ENCODE measurements at regions not wholly inside any gene's neighbourhood (a gene's known extent, or its start where the extent isn't known, plus 50 kb on each side); places are given as distances from the start of the nearest gene placed in this dataset.

GRCh38 chr22:48896766-48897644 is 930.7 kb downstream of the BRD1 start:
- Histone ChIP-seq H3K4me1 (ENCODE audit: control insufficient read depth in 1 of 2, insufficient read depth in 2 of 2, low read length in 2 of 2) (no peaks in the 10 kb centered on the region), H3K9me3 (ENCODE audit: control insufficient read depth in 1 of 2, low read length in 2 of 2) (no peaks in the 10 kb centered on the region), H3K36me3 (ENCODE audit: control insufficient read depth in 1 of 2, insufficient read depth in 2 of 2, low read length in 2 of 2) (no peaks in the 10 kb centered on the region), H3K27me3 (ENCODE audit: low read depth, low read length) (no peaks in the 10 kb centered on the region), H3K27ac (ENCODE audit: low read length) (no peak overlapping the region), H3K4me3 (ENCODE audit: low read depth in 1 of 2, low read length in 2 of 2) (no peak overlapping the region)

- no peaks in the 10 kb centered on the region for H3K4me1 ChIP-seq (ENCODE audit: control insufficient read depth in 1 of 2, insufficient read depth in 2 of 2, low read length in 2 of 2)
- H3K27ac ChIP-seq (ENCODE audit: low read length), result no peak overlapping the region
- H3K9me3 ChIP-seq (ENCODE audit: control insufficient read depth in 1 of 2, low read length in 2 of 2), result peaks cover 0 to 9% of the 10 kb centered on the region in 2 donors
- no peak overlapping the region for H3K4me3 ChIP-seq (ENCODE audit: low read depth in 1 of 2, low read length in 2 of 2)
- H3K27me3 ChIP-seq (ENCODE audit: low read depth, low read length), result no peaks in the 10 kb centered on the region
- H3K36me3 ChIP-seq (ENCODE audit: control insufficient read depth in 1 of 2, insufficient read depth in 2 of 2, low read length in 2 of 2), result no peaks in the 10 kb centered on the region
Observed at GRCh38 chr22:48895831-48896765, 931.6 kb downstream of the BRD1 start.

GRCh38 chr22:48895336-48895735 is 932.3 kb downstream of the BRD1 start:
- no peaks in the 10 kb centered on the region for H3K36me3 ChIP-seq (ENCODE audit: control insufficient read depth in 1 of 2, insufficient read depth in 2 of 2, low read length in 2 of 2)
- no peak overlapping the region for H3K4me3 ChIP-seq (ENCODE audit: low read depth in 1 of 2, low read length in 2 of 2)
- no peaks in the 10 kb centered on the region for H3K27me3 ChIP-seq (ENCODE audit: low read depth, low read length)
- H3K4me1 ChIP-seq (ENCODE audit: control insufficient read depth in 1 of 2, insufficient read depth in 2 of 2, low read length in 2 of 2), result no peaks in the 10 kb centered on the region
- peaks cover 0 to 9% of the 10 kb centered on the region in 2 donors for H3K9me3 ChIP-seq (ENCODE audit: control insufficient read depth in 1 of 2, low read length in 2 of 2)
- no peak overlapping the region for H3K27ac ChIP-seq (ENCODE audit: low read length)

- Histone ChIP-seq H3K36me3 (ENCODE audit: control insufficient read depth in 1 of 2, insufficient read depth in 2 of 2, low read length in 2 of 2) (no peaks in the 10 kb centered on the region), H3K27me3 (ENCODE audit: low read depth, low read length) (no peaks in the 10 kb centered on the region), H3K9me3 (ENCODE audit: control insufficient read depth in 1 of 2, low read length in 2 of 2) (peaks cover 0 to 9% of the 10 kb centered on the region in 2 donors), H3K4me1 (ENCODE audit: control insufficient read depth in 1 of 2, insufficient read depth in 2 of 2, low read length in 2 of 2) (no peaks in the 10 kb centered on the region), H3K4me3 (ENCODE audit: low read depth in 1 of 2, low read length in 2 of 2) (no peak overlapping the region), H3K27ac (ENCODE audit: low read length) (no peak overlapping the region)
Observed at GRCh38 chr22:48894804-48895250, 932.8 kb downstream of the BRD1 start.

GRCh38 chr22:48894064-48894671 is 933.5 kb downstream of the BRD1 start:
- H3K27me3 ChIP-seq (ENCODE audit: low read depth, low read length), result no peaks in the 10 kb centered on the region
- H3K4me1 ChIP-seq (ENCODE audit: control insufficient read depth in 1 of 2, insufficient read depth in 2 of 2, low read length in 2 of 2), result no peaks in the 10 kb centered on the region
- no peak overlapping the region for H3K27ac ChIP-seq (ENCODE audit: low read length)
- H3K36me3 ChIP-seq (ENCODE audit: control insufficient read depth in 1 of 2, insufficient read depth in 2 of 2, low read length in 2 of 2), result no peaks in the 10 kb centered on the region
- peaks cover 0 to 9% of the 10 kb centered on the region in 2 donors for H3K9me3 ChIP-seq (ENCODE audit: control insufficient read depth in 1 of 2, low read length in 2 of 2)
- no peak overlapping the region for H3K4me3 ChIP-seq (ENCODE audit: low read depth in 1 of 2, low read length in 2 of 2)

GRCh38 chr22:48893288-48894063 is 934.2 kb downstream of the BRD1 start:
- no peaks in the 10 kb centered on the region for H3K27me3 ChIP-seq (ENCODE audit: low read depth, low read length)
- H3K27ac ChIP-seq (ENCODE audit: low read length), result no peak overlapping the region
- H3K9me3 ChIP-seq (ENCODE audit: control insufficient read depth in 1 of 2, low read length in 2 of 2), result peaks cover 0 to 9% of the 10 kb centered on the region in 2 donors
- no peaks in the 10 kb centered on the region for H3K4me1 ChIP-seq (ENCODE audit: control insufficient read depth in 1 of 2, insufficient read depth in 2 of 2, low read length in 2 of 2)
- no peaks in the 10 kb centered on the region for H3K36me3 ChIP-seq (ENCODE audit: control insufficient read depth in 1 of 2, insufficient read depth in 2 of 2, low read length in 2 of 2)
- H3K4me3 ChIP-seq (ENCODE audit: low read depth in 1 of 2, low read length in 2 of 2), result no peak overlapping the region

- Histone ChIP-seq H3K27me3 (ENCODE audit: low read depth, low read length) (no peaks in the 10 kb centered on the region), H3K27ac (ENCODE audit: low read length) (no peak overlapping the region), H3K4me1 (ENCODE audit: control insufficient read depth in 1 of 2, insufficient read depth in 2 of 2, low read length in 2 of 2) (no peaks in the 10 kb centered on the region), H3K9me3 (ENCODE audit: control insufficient read depth in 1 of 2, low read length in 2 of 2) (peaks cover 0 to 9% of the 10 kb centered on the region in 2 donors), H3K36me3 (ENCODE audit: control insufficient read depth in 1 of 2, insufficient read depth in 2 of 2, low read length in 2 of 2) (no peaks in the 10 kb centered on the region), H3K4me3 (ENCODE audit: low read depth in 1 of 2, low read length in 2 of 2) (no peak overlapping the region)
Observed at GRCh38 chr22:48892578-48893287, 934.9 kb downstream of the BRD1 start.

GRCh38 chr22:48891688-48892577 is 935.7 kb downstream of the BRD1 start:
- H3K36me3 ChIP-seq (ENCODE audit: control insufficient read depth in 1 of 2, insufficient read depth in 2 of 2, low read length in 2 of 2), result no peaks in the 10 kb centered on the region
- H3K4me3 ChIP-seq (ENCODE audit: low read depth in 1 of 2, low read length in 2 of 2), result no peak overlapping the region
- no peak overlapping the region for H3K27ac ChIP-seq (ENCODE audit: low read length)
- peaks cover 0 to 9% of the 10 kb centered on the region in 2 donors for H3K9me3 ChIP-seq (ENCODE audit: control insufficient read depth in 1 of 2, low read length in 2 of 2)
- no peaks in the 10 kb centered on the region for H3K4me1 ChIP-seq (ENCODE audit: control insufficient read depth in 1 of 2, insufficient read depth in 2 of 2, low read length in 2 of 2)
- H3K27me3 ChIP-seq (ENCODE audit: low read depth, low read length), result no peaks in the 10 kb centered on the region

GRCh38 chr22:48890693-48891554 is 936.7 kb downstream of the BRD1 start:
- H3K27ac ChIP-seq (ENCODE audit: low read length), result no peak overlapping the region
- H3K4me3 ChIP-seq (ENCODE audit: low read depth in 1 of 2, low read length in 2 of 2), result no peak overlapping the region
- peaks cover 0 to 9% of the 10 kb centered on the region in 2 donors for H3K9me3 ChIP-seq (ENCODE audit: control insufficient read depth in 1 of 2, low read length in 2 of 2)
- no peaks in the 10 kb centered on the region for H3K27me3 ChIP-seq (ENCODE audit: low read depth, low read length)
- no peaks in the 10 kb centered on the region for H3K36me3 ChIP-seq (ENCODE audit: control insufficient read depth in 1 of 2, insufficient read depth in 2 of 2, low read length in 2 of 2)
- H3K4me1 ChIP-seq (ENCODE audit: control insufficient read depth in 1 of 2, insufficient read depth in 2 of 2, low read length in 2 of 2), result no peaks in the 10 kb centered on the region

Measured in muscle layer of duodenum (tissue), 2 donors.